GM19099 (cell line): ENCODE measurements at regions not wholly inside any gene's neighbourhood (a gene's known extent, or its start where the extent isn't known, plus 50 kb on each side); places are given as distances from the start of the nearest gene placed in this dataset.

ENCODE experiments used
- POLR2A ChIP-seq: IDR thresholded peaks from 3 replicates; pipeline ENCODE4 v1.6.1; 2011; ENCODE audit warnings: low read depth; ENCODE audit not compliant: insufficient read length; ENCODE audit errors: extremely low read depth

- TF ChIP-seq POLR2A, result no peak
These were observed 256.4 kb downstream of the TLE3 start for GRCh38 chr15:69841113-69841828.

GRCh38 chr15:69842851-69843250, 254.9 kb downstream of the TLE3 start:
- TF ChIP-seq POLR2A, result no peak

- no peak for TF ChIP-seq POLR2A
These were observed 254.3 kb downstream of the TLE3 start for GRCh38 chr15:69843276-69843899.

- no peak for TF ChIP-seq POLR2A
These were observed 253.8 kb downstream of the TLE3 start for GRCh38 chr15:69843900-69844304.

- TF ChIP-seq POLR2A, result no peak
These were observed 252.6 kb downstream of the TLE3 start for GRCh38 chr15:69845159-69845558.

GRCh38 chr15:69847625-69848024, 250.1 kb downstream of the TLE3 start:
- TF ChIP-seq POLR2A, result no peak

- TF ChIP-seq POLR2A, result no peak
These were observed 249.6 kb downstream of the TLE3 start for GRCh38 chr15:69848096-69848495.

GRCh38 chr15:69848551-69849231, 249.0 kb downstream of the TLE3 start:
- no peak for TF ChIP-seq POLR2A

- TF ChIP-seq POLR2A, result no peak
These were observed 248.5 kb downstream of the TLE3 start for GRCh38 chr15:69849232-69849610.

GRCh38 chr15:69852482-69852881, 245.2 kb downstream of the TLE3 start:
- TF ChIP-seq POLR2A, result no peak

GRCh38 chr15:69852916-69853315, 244.8 kb downstream of the TLE3 start:
- no peak for TF ChIP-seq POLR2A

GRCh38 chr15:69853544-69853951, 244.2 kb downstream of the TLE3 start:
- TF ChIP-seq POLR2A, result no peak

GRCh38 chr15:69854001-69854400, 243.7 kb downstream of the TLE3 start:
- TF ChIP-seq POLR2A, result no peak

GRCh38 chr15:69854521-69855181, 243.1 kb downstream of the TLE3 start:
- no peak for TF ChIP-seq POLR2A

GRCh38 chr15:69855258-69856000, 242.3 kb downstream of the TLE3 start:
- TF ChIP-seq POLR2A, result no peak
